Stomach (tissue), 8 donors: ENCODE measurements at regions not wholly inside any gene's neighbourhood (a gene's known extent, or its start where the extent isn't known, plus 50 kb on each side); places are given as distances from the start of the nearest gene placed in this dataset.

Experiments
- DNase-seq, 2 donors: peaks; one replicate each; pipeline versions ENCODE4 v3.0.0 to v3.0.0-alpha.2; 2013 to 2019
- H3K27ac ChIP-seq, 5 donors: fragments of 200-600 bp in 4 of 5; sonication (generic) in 4 of 5; one replicate each; pipeline ENCODE4 v1.5.1; 2013 to 2019; ENCODE audit warnings: mild to moderate bottlenecking in 1 of 5, moderate library complexity in 1 of 5
- H3K27me3 ChIP-seq, 3 donors: fragments of 200-600 bp; sonication (generic); one replicate each; pipeline ENCODE4 v1.5.1; 2017 to 2019; ENCODE audit warnings: mixed run types in 1 of 3
- H3K36me3 ChIP-seq, 4 donors: fragments of 200-600 bp; sonication (generic); 1 replicate in 3 of 4; 2 replicates in 1 of 4; pipeline ENCODE4 v1.5.1; 2016 to 2019
- H3K4me1 ChIP-seq, 4 donors: fragments of 200-600 bp; sonication (generic); one replicate each; pipeline ENCODE4 v1.5.1; 2016 to 2019
- H3K4me3 ChIP-seq, 4 donors: fragments of 200-600 bp; sonication (generic) in 3 of 4; one replicate each; pipeline ENCODE4 v1.5.1; 2016 to 2019; ENCODE audit warnings: mild to moderate bottlenecking in 1 of 4
- H3K9me3 ChIP-seq, 4 donors: fragments of 200-600 bp; sonication (generic); one replicate each; pipeline ENCODE4 v1.5.1; 2016 to 2019
- CTCF ChIP-seq, 7 experiments: fragments of 450-650 bp in 4 of 7; fragments of 200-600 bp in 3 of 7; sonication (generic) in 3 of 7; IDR thresholded peaks; one replicate each; pipeline ENCODE4 v1.5.1; 2016 to 2019; ENCODE audit warnings: antibody characterized with exemption in 7 of 7, control low read depth in 2 of 7, mild to moderate bottlenecking in 1 of 7
- EP300 ChIP-seq: sonication (generic); formaldehyde crosslinking; IDR thresholded peaks from one replicate; pipeline ENCODE4 v1.6.1; 2017; ENCODE audit warnings: antibody characterized with exemption
- POLR2A ChIP-seq, 4 donors: fragments of 450-650 bp; IDR thresholded peaks; one replicate each; pipeline ENCODE4 v1.6.1; 2016; ENCODE audit warnings: antibody characterized with exemption in 4 of 4, control low read depth in 2 of 4, mild to moderate bottlenecking in 1 of 4, moderate library complexity in 1 of 4
- POLR2AphosphoS5 ChIP-seq, 3 donors: sonication (generic); formaldehyde crosslinking; IDR thresholded peaks; one replicate each; pipeline ENCODE4 v1.6.1; 2016; ENCODE audit warnings: antibody characterized with exemption in 3 of 3
- WGBS, 5 donors: extraction: QIAGEN DNeasy Blood & Tissue Kit in 3 of 5; methylation state at CpG; one replicate each; pipeline versions ENCODE4 v1.1.5 to v1.1.7; 2013 to 2018; 5-methylcytosine and 5-hydroxymethylcytosine counted together
- intact Hi-C: fragments of 100-400 bp; cut with DNase I; formaldehyde crosslinking; loops from one replicate; pipeline ENCODE4 v1.15.1; 2023; ENCODE audit warnings: low total_unique reads
- donor health status: healthy with polysubstance abuse.
- donor health status: Bipolar disorder and iron deficiency.
- donor health status: healthy.

- DNase-seq, result no peak
- Histone ChIP-seq H3K36me3 (no peaks in the 10 kb centered on the region), H3K9me3 (no peaks in the 10 kb centered on the region), H3K27ac (peak overlapping the region in 2 of 5 donors; percentile 85 to 89), H3K27me3 (no peaks in the 10 kb centered on the region), H3K4me3 (no peak overlapping the region), H3K4me1 (peaks cover 6 to 26% (median 13%) of the 10 kb centered on the region in 4 donors)
- TF ChIP-seq POLR2AphosphoS5 (IDR thresholded peaks at IDR 0.05) (no peak), CTCF (IDR thresholded peaks at IDR 0.05) (no peak), EP300 (no peak), POLR2A (IDR thresholded peaks at IDR 0.05) (no peak)
- WGBS, 5 donors, result 84 to 93% (median 87%) methylated on average over 5 of the region's 5 CpGs
- intact Hi-C loops, result no loop called here
Observed at GRCh38 chr4:26050671-26051070, 136.7 kb downstream of the SMIM20 start.

GRCh38 chr4:26051240-26051639 lies 137.2 kb downstream of the SMIM20 start:
- 53 to 79% (median 75%) methylated on average over 1 to 7 of the region's 7 CpGs for WGBS, 5 donors
- Histone ChIP-seq H3K4me3 (no peak overlapping the region), H3K27me3 (no peaks in the 10 kb centered on the region), H3K27ac (no peak overlapping the region), H3K36me3 (no peaks in the 10 kb centered on the region), H3K4me1 (peaks cover 6 to 26% (median 13%) of the 10 kb centered on the region in 4 donors), H3K9me3 (no peaks in the 10 kb centered on the region)
- TF ChIP-seq EP300 (no peak), POLR2AphosphoS5 (IDR thresholded peaks at IDR 0.05) (no peak), CTCF (IDR thresholded peaks at IDR 0.05) (no peak), POLR2A (IDR thresholded peaks at IDR 0.05) (no peak)
- peak in 1 of 2 donors; percentile 59 for DNase-seq
- intact Hi-C loops, result no loop called here

- Histone ChIP-seq H3K4me1 (peaks cover 6 to 26% (median 13%) of the 10 kb centered on the region in 4 donors), H3K4me3 (no peak overlapping the region), H3K27ac (no peak overlapping the region), H3K36me3 (no peaks in the 10 kb centered on the region), H3K9me3 (no peaks in the 10 kb centered on the region), H3K27me3 (no peaks in the 10 kb centered on the region)
- intact Hi-C loops, result no loop called here
- WGBS, 5 donors, result 70 to 87% (median 79%) methylated on average over 9 of the region's 9 CpGs
- no peak for DNase-seq
- TF ChIP-seq EP300, result no peak
- TF ChIP-seq CTCF (IDR thresholded peaks at IDR 0.05), result no peak
- no peak for TF ChIP-seq POLR2A (IDR thresholded peaks at IDR 0.05)
- no peak for TF ChIP-seq POLR2AphosphoS5 (IDR thresholded peaks at IDR 0.05)
Observed at GRCh38 chr4:26052663-26053541, 138.9 kb downstream of the SMIM20 start.

GRCh38 chr4:26053761-26054160 lies 139.7 kb downstream of the SMIM20 start:
- intact Hi-C loops, result no loop called here
- peaks cover 6 to 32% (median 16%) of the 10 kb centered on the region in 4 donors for H3K4me1 ChIP-seq
- no peak for TF ChIP-seq EP300
- no peak for TF ChIP-seq POLR2A (IDR thresholded peaks at IDR 0.05)
- no peak for TF ChIP-seq CTCF (IDR thresholded peaks at IDR 0.05)
- TF ChIP-seq POLR2AphosphoS5 (IDR thresholded peaks at IDR 0.05), result no peak
- H3K4me3 ChIP-seq, result no peak overlapping the region
- no peaks in the 10 kb centered on the region for H3K9me3 ChIP-seq
- DNase-seq, result no peak
- no peak overlapping the region for H3K27ac ChIP-seq
- no peaks in the 10 kb centered on the region for H3K27me3 ChIP-seq
- no peaks in the 10 kb centered on the region for H3K36me3 ChIP-seq
- WGBS, 5 donors, result 83 to 93% (median 85%) methylated on average over 4 of the region's 4 CpGs
